ENCODE measurements at regions not wholly inside any gene's neighbourhood (a gene's known extent, or its start where the extent isn't known, plus 50 kb on each side); places are given as distances from the start of the nearest gene placed in this dataset.

GRCh38 chr3:148280623-148281242 lies 417.0 kb upstream of the AGTR1 start:
- TF ChIP-seq POLR2AphosphoS5 (IDR thresholded peaks at IDR 0.05) (no peak), POLR2A (IDR thresholded peaks at IDR 0.05) (no peak), EP300 (IDR thresholded peaks at IDR 0.05) (no peak), CTCF (IDR thresholded peaks at IDR 0.05) (no peak)
- Histone ChIP-seq H3K4me3 (no peak overlapping the region), H3K27ac (no peak overlapping the region), H3K4me1 (no peaks in the 10 kb centered on the region), H3K9me3 (no peaks in the 10 kb centered on the region), H3K36me3 (no peaks in the 10 kb centered on the region), H3K27me3 (no peaks in the 10 kb centered on the region)
- ATAC-seq: no peak
- WGBS, 2 donors (ENCODE audit: low coverage in 1 of 2): 83% methylated on average over 2 of the region's 38 CpGs; no CpG with 5 or more reads in 1 of the 2 donors

- Histone ChIP-seq H3K27ac (no peak overlapping the region), H3K4me1 (no peaks in the 10 kb centered on the region), H3K27me3 (no peaks in the 10 kb centered on the region), H3K4me3 (no peak overlapping the region), H3K9me3 (no peaks in the 10 kb centered on the region), H3K36me3 (no peaks in the 10 kb centered on the region)
- no peak for TF ChIP-seq POLR2AphosphoS5 (IDR thresholded peaks at IDR 0.05)
- TF ChIP-seq CTCF (IDR thresholded peaks at IDR 0.05): no peak
- no peak for TF ChIP-seq POLR2A (IDR thresholded peaks at IDR 0.05)
- TF ChIP-seq EP300 (IDR thresholded peaks at IDR 0.05): no peak
- ATAC-seq: no peak
- WGBS, 2 donors (ENCODE audit: low coverage in 1 of 2): 68 to 79% methylated on average over 6 of the region's 6 CpGs
Measured at GRCh38 chr3:148289159-148289558, 408.5 kb upstream of the AGTR1 start.

DNA sequence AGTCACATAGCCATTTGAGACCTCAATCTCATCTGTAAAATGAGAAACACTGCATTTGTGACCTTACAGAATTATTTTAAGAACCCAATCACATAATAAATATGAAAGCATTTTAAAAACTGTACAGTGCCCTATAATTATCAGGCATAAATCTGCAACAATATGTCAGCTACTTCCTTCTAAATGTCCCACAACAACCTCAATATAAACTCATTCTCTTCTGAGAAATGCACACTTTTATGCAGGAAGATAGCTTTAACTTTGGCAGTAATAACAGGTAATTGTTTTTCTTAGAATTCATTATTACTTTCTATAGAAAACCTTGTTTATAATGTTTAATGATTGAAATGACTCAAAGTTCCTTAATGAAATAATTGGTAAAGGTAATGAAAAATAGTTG lies 400.7 kb upstream of the AGTR1 start:
- no peak for TF ChIP-seq CTCF (IDR thresholded peaks at IDR 0.05)
- no peak for TF ChIP-seq POLR2A (IDR thresholded peaks at IDR 0.05)
- no peak for TF ChIP-seq POLR2AphosphoS5 (IDR thresholded peaks at IDR 0.05)
- no peak for TF ChIP-seq EP300 (IDR thresholded peaks at IDR 0.05)
- H3K27ac ChIP-seq: no peak overlapping the region
- no peak overlapping the region for H3K4me3 ChIP-seq
- no peaks in the 10 kb centered on the region for H3K36me3 ChIP-seq
- ATAC-seq: no peak
- no peaks in the 10 kb centered on the region for H3K9me3 ChIP-seq
- H3K27me3 ChIP-seq: no peaks in the 10 kb centered on the region
- H3K4me1 ChIP-seq: no peaks in the 10 kb centered on the region

DNA sequence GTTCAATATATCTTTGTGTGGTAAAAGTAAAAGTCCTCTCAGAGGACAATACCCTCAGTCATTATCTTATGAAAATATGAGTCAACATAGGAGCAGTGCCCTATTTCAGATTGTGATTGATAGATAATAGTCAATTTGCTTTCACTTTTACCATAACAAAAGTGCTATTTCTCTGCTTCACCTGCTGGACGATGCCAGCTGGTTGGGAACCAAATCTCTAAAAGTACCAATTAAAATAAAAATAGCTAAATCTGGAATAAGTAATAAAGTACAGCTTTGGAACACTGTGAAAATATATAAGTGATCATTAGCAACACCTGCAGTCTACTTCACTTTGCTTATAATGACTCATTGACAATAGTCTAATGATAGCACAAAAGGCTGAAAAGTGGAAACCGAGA lies 390.3 kb upstream of the AGTR1 start:
- ATAC-seq: no peak
- Histone ChIP-seq H3K4me1 (no peaks in the 10 kb centered on the region), H3K4me3 (no peak overlapping the region), H3K36me3 (no peaks in the 10 kb centered on the region), H3K9me3 (no peaks in the 10 kb centered on the region), H3K27ac (no peak overlapping the region), H3K27me3 (no peaks in the 10 kb centered on the region)
- no peak for TF ChIP-seq EP300 (IDR thresholded peaks at IDR 0.05)
- TF ChIP-seq CTCF (IDR thresholded peaks at IDR 0.05): no peak
- no peak for TF ChIP-seq POLR2AphosphoS5 (IDR thresholded peaks at IDR 0.05)
- 76 to 94% methylated on average over 2 of the region's 2 CpGs for WGBS, 2 donors (ENCODE audit: low coverage in 1 of 2)

GRCh38 chr3:148309390-148310035 lies 388.2 kb upstream of the AGTR1 start:
- ATAC-seq: no peak
- no peaks in the 10 kb centered on the region for H3K9me3 ChIP-seq
- H3K36me3 ChIP-seq: no peaks in the 10 kb centered on the region
- H3K27ac ChIP-seq: no peak overlapping the region
- 11 to 58% methylated on average over 2 to 4 of the region's 4 CpGs for WGBS, 2 donors (ENCODE audit: low coverage in 1 of 2)
- H3K4me3 ChIP-seq: no peak overlapping the region
- no peaks in the 10 kb centered on the region for H3K27me3 ChIP-seq
- H3K4me1 ChIP-seq: no peaks in the 10 kb centered on the region
- TF ChIP-seq POLR2A (IDR thresholded peaks at IDR 0.05): no peak
- peak; percentile 13 to 55 (median 17) for TF ChIP-seq CTCF (IDR thresholded peaks at IDR 0.05)
- no peak for TF ChIP-seq POLR2AphosphoS5 (IDR thresholded peaks at IDR 0.05)

All from gastroesophageal sphincter (tissue), 4 donors.